PFSK-1 (cell line): ENCODE measurements at regions not wholly inside any gene's neighbourhood (a gene's known extent, or its start where the extent isn't known, plus 50 kb on each side); places are given as distances from the start of the nearest gene placed in this dataset.

Source experiments
- FOXP2 ChIP-seq: optimal IDR thresholded peaks from 2 replicates; pipeline ENCODE3; 2011; ENCODE audit warnings: borderline replicate concordance, control low read depth, inconsistent platforms; ENCODE audit not compliant: insufficient read depth; ENCODE audit errors: extremely low read length, extremely low read depth
- POLR2AphosphoS5 ChIP-seq: IDR thresholded peaks from 2 replicates; pipeline ENCODE4 v1.6.1; 2012; ENCODE audit warnings: low read depth, mild to moderate bottlenecking, control low read depth, low read length, moderate library complexity
- SIN3A ChIP-seq: IDR thresholded peaks from 2 replicates; pipeline ENCODE4 v1.6.1; 2012; ENCODE audit warnings: mild to moderate bottlenecking, low read length, moderate library complexity, borderline replicate concordance; ENCODE audit not compliant: insufficient read depth
- TAF1 ChIP-seq: IDR thresholded peaks from 2 replicates; pipeline ENCODE4 v1.6.1; 2012; ENCODE audit warnings: low read length, control low read depth, borderline replicate concordance; ENCODE audit not compliant: insufficient read depth
- TF ChIP-seq, protein P1 (sequence below), 2 experiments: IDR thresholded peaks; 2 replicates each; pipeline versions ENCODE4 v1.6.1 to v1.8.0; 2011 to 2012; ENCODE audit warnings: low read depth in 2 of 2, low read length in 2 of 2, control low read depth in 1 of 2, inconsistent platforms in 1 of 2, mild to moderate bottlenecking in 1 of 2, moderate library complexity in 1 of 2; ENCODE audit not compliant: insufficient read depth in 1 of 2

DNA sequence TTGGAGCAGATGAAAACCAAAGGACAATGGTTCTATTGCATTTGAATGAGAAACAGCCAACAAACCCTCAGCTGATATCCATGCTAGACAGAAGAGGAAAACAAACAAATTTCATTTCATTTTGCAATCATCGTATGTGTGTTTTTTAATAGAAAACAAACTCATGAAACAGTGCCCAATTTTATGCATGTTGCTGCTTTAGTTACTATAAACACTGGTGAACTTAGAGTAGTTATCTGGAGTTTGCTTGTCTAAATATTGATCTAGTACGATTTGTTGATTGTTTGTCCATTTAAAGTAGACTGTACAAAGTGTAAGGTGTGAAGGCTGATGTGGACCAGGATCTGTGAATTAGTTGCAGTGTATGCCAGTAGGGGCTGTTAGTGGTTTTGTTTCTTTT lies 166.6 kb downstream of the KITLG start:
- TF ChIP-seq SIN3A (no peak), TAF1 (no peak), POLR2AphosphoS5 (no peak), FOXP2 (no peak)
- TF ChIP-seq, protein P1, sequence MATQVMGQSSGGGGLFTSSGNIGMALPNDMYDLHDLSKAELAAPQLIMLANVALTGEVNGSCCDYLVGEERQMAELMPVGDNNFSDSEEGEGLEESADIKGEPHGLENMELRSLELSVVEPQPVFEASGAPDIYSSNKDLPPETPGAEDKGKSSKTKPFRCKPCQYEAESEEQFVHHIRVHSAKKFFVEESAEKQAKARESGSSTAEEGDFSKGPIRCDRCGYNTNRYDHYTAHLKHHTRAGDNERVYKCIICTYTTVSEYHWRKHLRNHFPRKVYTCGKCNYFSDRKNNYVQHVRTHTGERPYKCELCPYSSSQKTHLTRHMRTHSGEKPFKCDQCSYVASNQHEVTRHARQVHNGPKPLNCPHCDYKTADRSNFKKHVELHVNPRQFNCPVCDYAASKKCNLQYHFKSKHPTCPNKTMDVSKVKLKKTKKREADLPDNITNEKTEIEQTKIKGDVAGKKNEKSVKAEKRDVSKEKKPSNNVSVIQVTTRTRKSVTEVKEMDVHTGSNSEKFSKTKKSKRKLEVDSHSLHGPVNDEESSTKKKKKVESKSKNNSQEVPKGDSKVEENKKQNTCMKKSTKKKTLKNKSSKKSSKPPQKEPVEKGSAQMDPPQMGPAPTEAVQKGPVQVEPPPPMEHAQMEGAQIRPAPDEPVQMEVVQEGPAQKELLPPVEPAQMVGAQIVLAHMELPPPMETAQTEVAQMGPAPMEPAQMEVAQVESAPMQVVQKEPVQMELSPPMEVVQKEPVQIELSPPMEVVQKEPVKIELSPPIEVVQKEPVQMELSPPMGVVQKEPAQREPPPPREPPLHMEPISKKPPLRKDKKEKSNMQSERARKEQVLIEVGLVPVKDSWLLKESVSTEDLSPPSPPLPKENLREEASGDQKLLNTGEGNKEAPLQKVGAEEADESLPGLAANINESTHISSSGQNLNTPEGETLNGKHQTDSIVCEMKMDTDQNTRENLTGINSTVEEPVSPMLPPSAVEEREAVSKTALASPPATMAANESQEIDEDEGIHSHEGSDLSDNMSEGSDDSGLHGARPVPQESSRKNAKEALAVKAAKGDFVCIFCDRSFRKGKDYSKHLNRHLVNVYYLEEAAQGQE (IDR thresholded peaks at IDR 0.05; ENCODE audit: insufficient read depth in 1 of 2, low read depth in 2 of 2, low read length in 2 of 2): no peak
